Activated CD4-positive, alpha-beta T cell treated with anti-CD3 and anti-CD28 coated beads, Interleukin-2, amount 50 U/mL, for 24 hours (primary cell): ENCODE measurements at regions not wholly inside any gene's neighbourhood (a gene's known extent, or its start where the extent isn't known, plus 50 kb on each side); places are given as distances from the start of the nearest gene placed in this dataset.

ENCODE experiments used
- DNase-seq, 2 donors: peaks; one replicate each; pipeline ENCODE4 v3.0.0-alpha.2; 2020; ENCODE audit warnings: low read depth in 1 of 2, low spot score in 1 of 2

DNA sequence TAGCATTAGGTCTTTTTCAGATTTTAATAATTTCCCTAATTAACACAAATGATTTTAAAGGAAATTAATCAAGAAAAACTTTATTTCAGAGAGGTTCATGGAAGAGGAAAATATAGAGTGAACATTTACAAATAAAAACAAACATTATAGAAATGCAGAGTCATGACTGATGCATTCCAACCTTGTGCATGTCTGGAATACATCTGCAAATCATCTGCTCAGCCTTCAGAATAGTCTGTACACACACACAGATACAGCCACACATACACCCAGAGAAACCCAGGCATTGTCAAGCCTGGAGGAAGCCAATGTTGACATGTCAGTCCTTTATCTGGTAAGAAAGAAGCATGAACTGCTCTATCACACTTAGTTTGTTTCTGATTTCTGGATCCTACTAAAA is 61.3 kb upstream of the NFKB1 start:
- DNase-seq, result no peak

DNA sequence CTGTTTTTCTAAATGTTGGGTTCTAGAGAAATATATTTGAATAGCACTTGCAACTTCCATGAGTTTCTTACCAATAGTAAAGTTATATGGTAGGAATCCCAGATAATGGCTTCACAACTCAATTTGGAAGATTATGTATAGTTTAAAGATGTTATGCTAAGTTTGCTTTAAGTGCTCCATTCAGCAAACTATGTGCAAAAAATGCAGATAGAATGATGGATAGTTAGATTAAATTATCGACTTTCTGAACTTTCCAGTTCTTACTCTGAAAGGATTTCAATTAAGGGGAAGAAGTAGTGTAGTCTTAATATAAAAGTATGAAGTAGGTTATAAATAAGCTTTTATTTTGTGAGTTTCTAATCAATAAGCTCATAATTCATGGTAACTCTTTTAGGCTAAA is 60.7 kb upstream of the NFKB1 start:
- no peak for DNase-seq

DNA sequence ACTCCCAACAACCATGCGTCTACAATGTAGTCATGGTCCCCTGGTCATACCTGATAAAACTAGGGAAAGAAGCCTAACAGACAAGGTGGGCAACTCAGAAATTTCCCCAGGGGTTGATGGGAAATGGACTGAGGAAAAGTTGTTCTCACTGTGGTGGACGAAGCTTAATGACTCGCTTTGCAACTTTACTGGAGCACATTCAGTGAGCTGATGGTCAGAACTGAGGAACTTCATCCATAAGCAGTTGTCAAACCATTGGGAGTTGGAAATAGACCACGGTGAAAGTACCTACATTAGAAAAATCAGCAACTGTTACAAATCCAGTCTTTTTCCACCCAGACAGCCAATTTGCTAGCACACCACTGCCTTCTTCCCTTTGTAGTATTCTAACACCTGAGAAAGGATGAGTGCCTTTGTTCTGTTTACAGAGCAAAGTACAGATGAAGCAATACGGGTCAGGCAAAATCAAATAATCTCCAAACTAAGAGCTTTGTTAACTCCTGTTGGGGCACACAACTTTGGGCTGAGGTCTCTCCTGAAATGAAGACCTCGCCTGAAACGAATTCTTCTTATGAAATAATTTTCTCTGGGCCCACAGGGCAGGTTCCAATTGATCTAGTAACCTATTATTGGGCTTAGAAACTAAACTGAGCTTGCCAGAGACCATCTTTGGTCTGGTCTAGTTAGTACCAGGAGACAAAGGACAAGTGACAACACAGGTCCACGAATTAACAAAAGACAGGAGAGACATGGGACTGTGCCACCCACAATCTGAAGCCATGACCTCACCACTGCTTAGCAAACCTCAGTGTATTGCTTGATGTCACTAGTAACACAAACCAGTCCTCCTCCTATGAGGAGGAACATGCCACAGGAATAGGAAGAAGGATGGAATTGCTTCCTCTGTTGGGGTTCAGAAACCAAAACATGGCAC is 58.9 kb upstream of the NFKB1 start:
- no peak for DNase-seq

DNA sequence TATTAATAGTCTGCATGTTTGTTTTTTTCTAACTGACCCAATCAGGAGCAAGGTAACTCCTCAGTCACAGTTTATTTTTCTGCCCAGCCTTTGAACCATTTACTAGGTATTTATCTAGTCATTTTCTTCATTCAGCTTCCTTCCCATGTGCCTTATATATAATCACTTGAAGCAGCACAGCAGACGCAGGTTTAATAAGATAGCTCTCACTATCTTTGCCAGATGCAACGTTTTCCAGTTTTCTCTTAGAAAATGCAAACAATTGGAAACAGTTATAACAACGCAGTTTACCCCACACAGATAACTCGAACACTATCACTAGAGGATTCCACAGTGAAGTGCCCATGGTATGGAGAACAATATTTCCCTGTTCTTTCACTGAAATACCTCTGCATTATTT is 56.4 kb upstream of the NFKB1 start:
- DNase-seq, result no peak

DNA sequence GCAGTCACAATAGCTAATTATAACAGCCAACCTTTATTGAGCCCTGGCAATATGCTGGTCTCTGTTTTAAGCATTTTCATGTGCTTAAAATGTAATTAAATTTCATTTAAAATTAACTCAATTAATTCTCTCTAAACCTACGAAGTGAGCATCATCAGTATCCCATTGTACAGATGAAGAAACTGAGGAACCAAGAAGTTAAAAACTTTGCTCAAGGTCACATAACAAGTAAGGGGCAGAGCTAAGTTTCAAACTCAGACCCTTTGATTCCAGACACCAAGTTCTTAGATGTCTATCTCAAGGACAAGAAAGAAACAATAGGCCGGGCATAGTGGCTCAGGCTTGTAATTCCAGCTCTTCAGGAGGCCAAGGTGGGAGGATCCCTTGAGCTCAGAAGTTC is 55.9 kb upstream of the NFKB1 start:
- DNase-seq, result no peak

DNA sequence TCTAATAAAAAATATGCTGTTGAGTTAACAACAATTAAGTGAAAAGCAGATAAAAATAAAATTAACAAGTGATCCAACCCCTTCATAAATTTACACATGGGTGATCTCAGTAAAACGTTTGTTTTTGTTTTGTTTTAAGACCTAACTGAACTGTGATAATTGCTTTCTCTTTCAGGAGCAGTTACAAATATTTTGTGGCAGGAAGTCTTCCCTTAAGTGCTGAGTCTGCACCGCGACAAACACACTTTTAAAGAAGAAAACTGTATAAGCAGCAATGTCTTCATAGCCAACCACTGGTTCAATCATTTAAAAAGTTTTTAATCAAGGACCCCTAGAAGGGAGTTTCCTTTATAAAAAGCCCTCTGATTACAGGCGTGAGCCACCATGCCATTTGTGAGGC is 53.7 kb upstream of the NFKB1 start:
- no peak for DNase-seq

DNA sequence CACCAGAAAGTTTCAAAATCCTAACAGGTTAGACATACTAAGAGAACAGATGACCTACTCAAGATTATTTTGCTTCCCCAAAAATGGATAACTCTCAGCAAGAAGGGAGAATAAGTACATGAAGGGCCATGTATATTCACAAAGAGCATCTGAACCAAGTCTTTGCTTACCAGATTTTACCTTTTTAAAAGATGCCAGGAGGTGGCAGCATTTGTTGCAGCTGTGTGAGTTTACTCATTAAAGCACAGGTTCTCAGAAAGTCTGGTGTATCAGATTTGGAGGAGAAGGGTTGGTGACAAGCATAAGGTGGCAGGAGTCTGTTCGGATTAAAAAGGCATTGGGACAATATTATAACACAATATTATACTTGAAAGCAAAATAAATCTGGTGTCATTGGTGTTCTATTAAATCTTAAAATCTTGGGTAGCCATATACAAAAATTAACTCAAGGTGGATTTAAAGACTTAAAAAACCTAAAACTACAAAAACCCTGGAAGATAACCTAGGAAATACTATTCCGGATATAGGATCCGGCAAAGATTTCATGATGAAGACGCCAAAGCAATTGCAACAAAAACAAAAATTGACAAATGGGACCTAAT is 51.3 kb upstream of the NFKB1 start:
- peak in 1 of 2 donors; percentile 61 for DNase-seq

DNA sequence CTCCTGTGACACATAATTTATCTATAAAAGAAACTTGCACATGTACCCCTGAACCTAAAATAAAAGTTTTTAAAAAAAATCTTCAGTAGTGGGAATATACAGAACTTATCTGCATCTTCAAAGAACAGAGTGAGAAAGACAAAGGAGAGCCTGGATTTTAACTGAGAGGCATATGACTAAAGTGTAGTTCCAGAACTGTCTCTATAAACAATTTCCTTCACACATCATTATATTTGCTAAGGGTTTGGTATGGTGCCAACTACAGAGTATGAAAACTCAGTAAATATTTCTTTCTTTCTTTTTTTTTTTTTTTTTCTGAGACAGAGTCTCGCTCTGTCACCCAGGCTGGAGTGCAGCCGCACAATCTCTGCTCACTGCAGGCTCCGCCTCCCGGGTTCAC is 49.9 kb upstream of the NFKB1 start:
- DNase-seq, result no peak
